ENCODE measurements at regions not wholly inside any gene's neighbourhood (a gene's known extent, or its start where the extent isn't known, plus 50 kb on each side); places are given as distances from the start of the nearest gene placed in this dataset.

GRCh38 chr10:23686722-23687121, 247.8 kb downstream of the OTUD1 start:
- TF ChIP-seq CBFB (IDR thresholded peaks at IDR 0.05; ENCODE audit: low read depth) (no peak), BCL3 (IDR thresholded peaks at IDR 0.05; ENCODE audit: borderline replicate concordance, insufficient read depth, low read depth, low read length, poor library complexity, severe bottlenecking) (no peak), NBN (IDR thresholded peaks at IDR 0.05) (no peak), TCF12 (IDR thresholded peaks at IDR 0.05; ENCODE audit: low read depth, low read length) (no peak), HDAC6 (IDR thresholded peaks at IDR 0.05; ENCODE audit: unreplicated experiment) (no peak), EP300 (IDR thresholded peaks at IDR 0.05; ENCODE audit: borderline replicate concordance in 1 of 2, control insufficient read depth in 1 of 2, low read depth in 2 of 2, low read length in 2 of 2) (no peak), PRDM15 (CRISPR knock-in tag; IDR thresholded peaks at IDR 0.05) (no peak), RELB (IDR thresholded peaks at IDR 0.05; ENCODE audit: low read depth) (no peak)
- no TSS peak for BruUV-seq (replicated peaks)
- in situ Hi-C loops (cut with MboI), result no loop called here
- intact Hi-C loops (cut with micrococcal nuclease; ENCODE audit: unreplicated experiment), result no loop called here
- H3K27ac ChIP-seq (ENCODE audit: control insufficient read depth, insufficient read depth), result no peak overlapping the region
- FAIRE-seq (no peak), ATAC-seq (no peak), DNase-seq (ENCODE audit: low read depth, low spot score) (no peak)
- H2AFZ ChIP-seq (ENCODE audit: control insufficient read depth, low read depth, low read length), result no peak overlapping the region
- ChIA-PET CTCF (no interaction called here), POLR2A (no interaction called here), RAD21 (ENCODE audit: unreplicated experiment) (no interaction called here), SMC1A (ENCODE audit: uncharacterized antibody, unreplicated experiment) (no interaction called here)
- H3K79me2 ChIP-seq (ENCODE audit: control insufficient read depth, insufficient read depth, low read length), result no peaks in the 10 kb centered on the region
- no peaks in the 10 kb centered on the region for H3K9me3 ChIP-seq (replicated peaks; ENCODE audit: control insufficient read depth, insufficient read depth, low read length)
- H3K4me2 ChIP-seq (ENCODE audit: control insufficient read depth, insufficient read depth), result no peak overlapping the region
- WGBS (ENCODE audit: insufficient coverage, insufficient replicate concordance, low lambda C conversion rate, missing lambda C conversion rate), result 10% methylated on average over 5 of the region's 5 CpGs
- no peaks in the 10 kb centered on the region for H3K36me3 ChIP-seq (ENCODE audit: control insufficient read depth in 2 of 2, insufficient read depth in 2 of 2, low read length in 1 of 2)
- no peaks in the 10 kb centered on the region for H4K20me1 ChIP-seq (ENCODE audit: control insufficient read depth, insufficient read depth)
- no peak overlapping the region for H3K9ac ChIP-seq (ENCODE audit: control insufficient read depth, insufficient read depth, low read length)
- H3K4me3 ChIP-seq, result no peak overlapping the region
- H3K27me3 ChIP-seq (replicated peaks in 1 of 2; ENCODE audit: control insufficient read depth in 2 of 2, insufficient read depth in 2 of 2, low read length in 1 of 2), result 0 out of 4 replicates have a peak, but pooled peaks cover 0 to 1% of the 10 kb centered on the region in 2 experiments
- H3K4me1 ChIP-seq (ENCODE audit: control insufficient read depth, insufficient read depth, low read length), result no peaks in the 10 kb centered on the region

All from GM12878 (cell line).